ENCODE measurements at regions not wholly inside any gene's neighbourhood (a gene's known extent, or its start where the extent isn't known, plus 50 kb on each side); places are given as distances from the start of the nearest gene placed in this dataset.

DNA sequence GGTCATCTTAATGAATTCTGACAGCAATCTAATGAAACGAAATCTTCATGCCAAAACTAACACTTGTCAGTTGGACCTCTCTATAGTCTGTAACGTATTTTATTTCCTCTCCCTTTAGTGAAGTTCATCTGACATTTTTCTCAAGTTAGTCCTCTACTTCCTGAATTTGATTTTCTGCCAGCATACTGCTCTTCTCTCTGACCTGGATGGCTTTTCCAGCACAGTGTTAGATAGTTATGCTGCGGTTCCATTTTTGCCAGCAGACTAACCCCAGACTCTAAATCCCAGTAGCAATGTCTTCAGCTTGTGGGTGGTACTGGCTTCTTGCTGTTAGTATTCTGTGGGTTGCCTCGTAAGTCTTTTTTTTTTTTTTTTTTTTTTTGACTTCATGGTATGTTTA, 146.7 kb upstream of the VEGFC start:
- no peak overlapping the region for H3K4me3 ChIP-seq
- H3K9me3 ChIP-seq: no peaks in the 10 kb centered on the region
- TF ChIP-seq POLR2A (IDR thresholded peaks at IDR 0.05): no peak
- TF ChIP-seq POLR2AphosphoS5 (IDR thresholded peaks at IDR 0.05): no peak
- TF ChIP-seq, protein P1, sequence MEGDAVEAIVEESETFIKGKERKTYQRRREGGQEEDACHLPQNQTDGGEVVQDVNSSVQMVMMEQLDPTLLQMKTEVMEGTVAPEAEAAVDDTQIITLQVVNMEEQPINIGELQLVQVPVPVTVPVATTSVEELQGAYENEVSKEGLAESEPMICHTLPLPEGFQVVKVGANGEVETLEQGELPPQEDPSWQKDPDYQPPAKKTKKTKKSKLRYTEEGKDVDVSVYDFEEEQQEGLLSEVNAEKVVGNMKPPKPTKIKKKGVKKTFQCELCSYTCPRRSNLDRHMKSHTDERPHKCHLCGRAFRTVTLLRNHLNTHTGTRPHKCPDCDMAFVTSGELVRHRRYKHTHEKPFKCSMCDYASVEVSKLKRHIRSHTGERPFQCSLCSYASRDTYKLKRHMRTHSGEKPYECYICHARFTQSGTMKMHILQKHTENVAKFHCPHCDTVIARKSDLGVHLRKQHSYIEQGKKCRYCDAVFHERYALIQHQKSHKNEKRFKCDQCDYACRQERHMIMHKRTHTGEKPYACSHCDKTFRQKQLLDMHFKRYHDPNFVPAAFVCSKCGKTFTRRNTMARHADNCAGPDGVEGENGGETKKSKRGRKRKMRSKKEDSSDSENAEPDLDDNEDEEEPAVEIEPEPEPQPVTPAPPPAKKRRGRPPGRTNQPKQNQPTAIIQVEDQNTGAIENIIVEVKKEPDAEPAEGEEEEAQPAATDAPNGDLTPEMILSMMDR (IDR thresholded peaks at IDR 0.05): no peak
- no peak for TF ChIP-seq EP300 (IDR thresholded peaks at IDR 0.05)
- no peaks in the 10 kb centered on the region for H3K27me3 ChIP-seq
- 32 to 46% (median 42%) methylated on average over 4 of the region's 4 CpGs for WGBS, 5 donors
- H3K4me1 ChIP-seq: no peaks in the 10 kb centered on the region
- no peak for DNase-seq
- intact Hi-C loops (cut with DNase I; ENCODE audit: low total_unique reads): no loop called here
- H3K27ac ChIP-seq: no peak overlapping the region
- H3K36me3 ChIP-seq: no peaks in the 10 kb centered on the region

DNA sequence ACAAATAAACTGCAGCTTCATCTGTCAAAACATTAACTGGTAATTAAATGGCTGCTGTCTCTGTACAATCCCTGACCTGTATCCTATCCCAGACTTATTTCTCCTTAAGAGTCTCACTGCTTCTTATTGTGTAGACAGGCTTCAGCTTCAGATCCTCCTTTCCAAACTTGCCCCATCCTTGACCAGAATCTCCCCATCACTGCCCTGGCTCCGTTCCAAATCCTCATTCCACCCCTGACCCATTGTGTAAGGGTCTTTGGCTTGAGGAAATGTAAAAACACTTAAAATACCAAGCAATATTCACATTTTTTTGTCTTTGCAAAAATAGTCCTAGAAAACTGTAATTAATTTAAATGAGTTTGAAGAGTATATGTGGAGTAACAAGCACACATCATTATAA, 152.6 kb upstream of the VEGFC start:
- Histone ChIP-seq H3K36me3 (no peaks in the 10 kb centered on the region), H3K4me1 (no peaks in the 10 kb centered on the region), H3K27ac (no peak overlapping the region), H3K9me3 (no peaks in the 10 kb centered on the region), H3K4me3 (no peak overlapping the region), H3K27me3 (no peaks in the 10 kb centered on the region)
- DNase-seq: peak in 1 of 2 donors; percentile 4
- intact Hi-C loops (cut with DNase I; ENCODE audit: low total_unique reads): no loop called here
- TF ChIP-seq POLR2A (IDR thresholded peaks at IDR 0.05): no peak
- TF ChIP-seq, protein P1 (IDR thresholded peaks at IDR 0.05): no peak
- TF ChIP-seq EP300 (IDR thresholded peaks at IDR 0.05): no peak
- no peak for TF ChIP-seq POLR2AphosphoS5 (IDR thresholded peaks at IDR 0.05)
- 0 to 3% (median 0%) methylated on average over 1 of the region's 1 CpG for WGBS, 5 donors

DNA sequence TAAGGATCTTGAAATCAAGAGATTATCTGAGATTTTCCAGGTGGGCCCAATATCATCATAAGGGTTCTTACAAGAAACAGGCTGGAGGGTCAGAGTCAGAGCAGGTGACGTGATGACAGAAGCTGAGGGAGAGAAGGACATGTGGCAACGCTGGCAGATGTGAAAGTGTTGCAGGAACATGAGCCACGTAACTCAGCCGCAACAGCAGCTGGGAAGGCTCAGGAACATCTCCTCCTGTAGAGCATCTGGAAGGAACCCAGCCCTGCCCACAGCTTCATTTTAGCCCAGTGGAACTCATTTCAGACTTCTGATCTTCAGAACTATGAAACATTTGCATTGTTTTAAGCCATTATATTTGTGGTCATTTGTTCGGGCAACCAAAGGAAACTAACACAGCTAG, 156.3 kb upstream of the VEGFC start:
- 56 to 69% (median 64%) methylated on average over 5 of the region's 5 CpGs for WGBS, 5 donors
- DNase-seq: peak in 1 of 2 donors; percentile 23
- no peaks in the 10 kb centered on the region for H3K36me3 ChIP-seq
- H3K9me3 ChIP-seq: no peaks in the 10 kb centered on the region
- H3K27me3 ChIP-seq: no peaks in the 10 kb centered on the region
- no peaks in the 10 kb centered on the region for H3K4me1 ChIP-seq
- H3K27ac ChIP-seq: no peak overlapping the region
- intact Hi-C loops (cut with DNase I; ENCODE audit: low total_unique reads): no loop called here
- TF ChIP-seq POLR2AphosphoS5 (IDR thresholded peaks at IDR 0.05): no peak
- no peak for TF ChIP-seq POLR2A (IDR thresholded peaks at IDR 0.05)
- TF ChIP-seq EP300 (IDR thresholded peaks at IDR 0.05): no peak
- TF ChIP-seq, protein P1 (IDR thresholded peaks at IDR 0.05): no peak
- no peak overlapping the region for H3K4me3 ChIP-seq

DNA sequence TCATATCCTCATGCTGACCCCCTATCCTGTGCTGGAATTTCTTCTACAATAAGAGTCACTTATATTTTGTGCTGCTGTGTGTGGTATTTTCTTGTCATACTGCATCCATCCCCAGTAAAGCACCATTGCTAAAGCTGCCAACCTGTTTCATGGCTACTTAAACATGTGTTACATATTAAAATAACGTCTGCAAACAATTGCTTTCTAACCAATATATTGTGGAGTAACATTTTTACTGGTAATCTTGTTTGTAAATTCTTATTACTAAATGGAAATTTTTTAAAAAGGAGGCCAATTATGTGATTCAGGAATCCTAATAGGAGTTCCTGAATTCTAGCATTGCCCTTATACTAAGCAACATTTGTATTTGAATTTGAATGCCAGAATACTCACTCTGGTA, 160.3 kb upstream of the VEGFC start:
- no peaks in the 10 kb centered on the region for H3K27me3 ChIP-seq
- TF ChIP-seq POLR2AphosphoS5 (IDR thresholded peaks at IDR 0.05) (no peak), POLR2A (IDR thresholded peaks at IDR 0.05) (no peak), EP300 (IDR thresholded peaks at IDR 0.05) (no peak)
- TF ChIP-seq, protein P1 (IDR thresholded peaks at IDR 0.05): no peak
- 84 to 89% (median 87%) methylated on average over 1 of the region's 1 CpG for WGBS, 5 donors

More for the DNA sequence above, 160.3 kb upstream of the VEGFC start:
- DNase-seq: no peak
- no peak overlapping the region for H3K4me3 ChIP-seq
- no peaks in the 10 kb centered on the region for H3K36me3 ChIP-seq
- no peak overlapping the region for H3K27ac ChIP-seq
- intact Hi-C loops (cut with DNase I; ENCODE audit: low total_unique reads): no loop called here
- peaks cover 5 to 14% (median 14%) of the 10 kb centered on the region in 4 donors for H3K9me3 ChIP-seq
- H3K4me1 ChIP-seq: no peaks in the 10 kb centered on the region
